HFF-Myc (cell line): ENCODE measurements at regions not wholly inside any gene's neighbourhood (a gene's known extent, or its start where the extent isn't known, plus 50 kb on each side); places are given as distances from the start of the nearest gene placed in this dataset.
"Not testable (repeated sequence)": the region's sequence is repeated elsewhere in the genome, so short reads cannot be mapped to it uniquely, and the experiment has no call there.

Experiments used
- DNase-seq: peaks from one replicate; pipeline ENCODE4 v3.0.0-alpha.2; 2011; ENCODE audit warnings: low read depth; ENCODE audit errors: extremely low read depth
- H3K4me3 ChIP-seq: replicated peaks from 2 replicates; pipeline ENCODE4 v1.5.1; 2011; ENCODE audit warnings: low read depth, mild to moderate bottlenecking, control low read depth, low read length
- CTCF ChIP-seq: IDR thresholded peaks from 2 replicates; pipeline ENCODE4 v1.5.1; 2012; ENCODE audit warnings: mild to moderate bottlenecking, low read depth, low read length, control low read depth; ENCODE audit errors: missing control alignments

- no peak overlapping the region for H3K4me3 ChIP-seq
- no peak for TF ChIP-seq CTCF
- no peak for DNase-seq
Measured at GRCh38 chr21:20292280-20292679, 705.9 kb upstream of the NCAM2 start.

GRCh38 chr21:20292854-20293253 is 705.4 kb upstream of the NCAM2 start:
- not testable (repeated sequence) for DNase-seq, H3K4me3 ChIP-seq

- TF ChIP-seq CTCF = no peak
- no peak overlapping the region for H3K4me3 ChIP-seq
- no peak for DNase-seq
Measured at GRCh38 chr21:20301395-20301794, 696.8 kb upstream of the NCAM2 start.

- H3K4me3 ChIP-seq = no peak overlapping the region
- DNase-seq = no peak
- TF ChIP-seq CTCF = no peak
Measured at GRCh38 chr21:20302084-20302483, 696.1 kb upstream of the NCAM2 start.

GRCh38 chr21:20306836-20307235 is 691.4 kb upstream of the NCAM2 start:
- no peak for DNase-seq
- no peak for TF ChIP-seq CTCF
- no peak overlapping the region for H3K4me3 ChIP-seq

- no peak for TF ChIP-seq CTCF
- H3K4me3 ChIP-seq = no peak overlapping the region
- no peak for DNase-seq
Measured at GRCh38 chr21:20308586-20309315, 689.5 kb upstream of the NCAM2 start.

- TF ChIP-seq CTCF = no peak
- no peak overlapping the region for H3K4me3 ChIP-seq
- DNase-seq = no peak
Measured at GRCh38 chr21:20311234-20311787, 686.9 kb upstream of the NCAM2 start.
